ENCODE measurements at regions not wholly inside any gene's neighbourhood (a gene's known extent, or its start where the extent isn't known, plus 50 kb on each side); places are given as distances from the start of the nearest gene placed in this dataset.
A peak's percentile ranks its signal among the peaks of the same experiment; 100 is the strongest.
"Not testable (repeated sequence)": the region's sequence is repeated elsewhere in the genome, so short reads cannot be mapped to it uniquely, and the experiment has no call there.

GRCh38 chr13:87168390-87168789 is 502.8 kb upstream of the SLITRK5 start:
- no peak overlapping the region for H3K4me3 ChIP-seq (ENCODE audit: low read length in 3 of 3)
- no peaks in the 10 kb centered on the region for H3K27me3 ChIP-seq (ENCODE audit: control insufficient read depth, insufficient read depth, low read length)
- FAIRE-seq (no peak), DNase-seq (no peak)
- no peak for TF ChIP-seq CTCF (IDR thresholded peaks at IDR 0.05; ENCODE audit: borderline replicate concordance, extremely low read depth, insufficient read depth)
- no peak overlapping the region for H3K9ac ChIP-seq (ENCODE audit: low read length in 3 of 3)
- intact Hi-C loops (cut with DNase I): no loop called here
- H3K4me1 ChIP-seq (ENCODE audit: control insufficient read depth in 2 of 3, insufficient read depth in 2 of 3, low read depth in 1 of 3, low read length in 3 of 3): no peaks in the 10 kb centered on the region
- H3K36me3 ChIP-seq (ENCODE audit: control insufficient read depth in 2 of 3, insufficient read depth in 3 of 3, low read length in 3 of 3): no peaks in the 10 kb centered on the region
- no peak overlapping the region for H3K27ac ChIP-seq (ENCODE audit: low read depth in 2 of 2, low read length in 2 of 2)
- no peaks in the 10 kb centered on the region for H3K9me3 ChIP-seq (ENCODE audit: control insufficient read depth in 2 of 3, insufficient read depth in 1 of 3, low read length in 3 of 3)

- H3K9me3 ChIP-seq (ENCODE audit: control insufficient read depth in 2 of 3, insufficient read depth in 1 of 3, low read length in 3 of 3): no peaks in the 10 kb centered on the region
- no peak overlapping the region for H3K4me3 ChIP-seq (ENCODE audit: low read length in 3 of 3)
- no peaks in the 10 kb centered on the region for H3K4me1 ChIP-seq (ENCODE audit: control insufficient read depth in 2 of 3, insufficient read depth in 2 of 3, low read depth in 1 of 3, low read length in 3 of 3)
- intact Hi-C loops (cut with DNase I): no loop called here
- no peak overlapping the region for H3K27ac ChIP-seq (ENCODE audit: low read depth in 2 of 2, low read length in 2 of 2)
- FAIRE-seq (peak; percentile 58), DNase-seq (no peak)
- H3K9ac ChIP-seq (ENCODE audit: low read length in 3 of 3): no peak overlapping the region
- no peak for TF ChIP-seq CTCF (IDR thresholded peaks at IDR 0.05; ENCODE audit: borderline replicate concordance, extremely low read depth, insufficient read depth)
- H3K36me3 ChIP-seq (ENCODE audit: control insufficient read depth in 2 of 3, insufficient read depth in 3 of 3, low read length in 3 of 3): no peaks in the 10 kb centered on the region
- no peaks in the 10 kb centered on the region for H3K27me3 ChIP-seq (ENCODE audit: control insufficient read depth, insufficient read depth, low read length)
These were observed 501.8 kb upstream of the SLITRK5 start for GRCh38 chr13:87169337-87169736.

DNA sequence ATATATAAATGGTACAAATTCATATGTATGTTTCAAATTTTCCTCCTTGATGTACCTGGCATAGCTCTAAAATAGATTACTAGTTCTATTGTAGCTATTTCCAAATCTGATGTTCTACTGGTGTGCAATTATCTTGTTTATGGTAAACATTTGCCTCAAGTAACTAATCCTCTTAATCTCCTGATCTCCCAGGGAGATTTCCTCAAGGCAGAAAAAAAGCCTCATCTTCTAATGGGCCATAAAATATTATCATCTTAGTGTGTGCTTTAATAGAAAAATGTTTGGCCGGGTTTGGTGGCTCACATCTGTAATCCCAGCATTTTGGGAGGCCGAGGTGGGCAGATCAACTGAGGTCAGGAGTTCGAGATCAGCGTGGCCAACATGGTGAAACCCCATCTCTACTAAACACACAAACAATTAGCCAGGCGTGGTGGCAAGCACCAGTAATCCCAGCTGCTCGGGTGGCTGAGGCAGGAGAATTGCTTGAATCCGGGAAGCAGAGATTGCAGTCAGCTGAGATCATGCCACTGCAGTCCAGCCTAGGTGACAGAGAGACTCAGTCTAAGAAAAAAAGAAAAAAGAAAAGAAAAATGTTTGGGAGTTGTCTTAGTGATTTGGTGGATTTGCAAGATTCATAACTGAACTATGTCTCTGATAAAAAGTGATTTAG is 498.9 kb upstream of the SLITRK5 start:
- Histone ChIP-seq H3K4me3 (ENCODE audit: low read length in 3 of 3) (no peak overlapping the region), H3K27ac (ENCODE audit: low read depth in 2 of 2, low read length in 2 of 2) (no peak overlapping the region), H3K36me3 (ENCODE audit: control insufficient read depth in 2 of 3, insufficient read depth in 3 of 3, low read length in 3 of 3) (no peaks in the 10 kb centered on the region), H3K4me1 (ENCODE audit: control insufficient read depth in 2 of 3, insufficient read depth in 2 of 3, low read depth in 1 of 3, low read length in 3 of 3) (no peaks in the 10 kb centered on the region), H3K9me3 (ENCODE audit: control insufficient read depth in 2 of 3, insufficient read depth in 1 of 3, low read length in 3 of 3) (no peaks in the 10 kb centered on the region), H3K27me3 (ENCODE audit: control insufficient read depth, insufficient read depth, low read length) (no peaks in the 10 kb centered on the region), H3K9ac (ENCODE audit: low read length in 3 of 3) (no peak overlapping the region)
- DNase-seq (peak in 1 of 5 donors; percentile 14), FAIRE-seq (no peak)
- no peak for TF ChIP-seq CTCF (IDR thresholded peaks at IDR 0.05; ENCODE audit: borderline replicate concordance, extremely low read depth, insufficient read depth)
- intact Hi-C loops (cut with DNase I): no loop called here

- DNase-seq; H3K9me3 ChIP-seq (ENCODE audit: control insufficient read depth in 2 of 3, insufficient read depth in 1 of 3, low read length in 3 of 3); H3K27me3 ChIP-seq (ENCODE audit: control insufficient read depth, insufficient read depth, low read length); H3K4me1 ChIP-seq (ENCODE audit: control insufficient read depth in 2 of 3, insufficient read depth in 2 of 3, low read depth in 1 of 3, low read length in 3 of 3); H3K9ac ChIP-seq (ENCODE audit: low read length in 3 of 3); H3K36me3 ChIP-seq (ENCODE audit: control insufficient read depth in 2 of 3, insufficient read depth in 3 of 3, low read length in 3 of 3); intact Hi-C loops (cut with DNase I); H3K27ac ChIP-seq (ENCODE audit: low read depth in 2 of 2, low read length in 2 of 2); H3K4me3 ChIP-seq (ENCODE audit: low read length in 3 of 3); FAIRE-seq: not testable (repeated sequence)
These were observed 486.0 kb upstream of the SLITRK5 start for GRCh38 chr13:87185138-87185537.

GRCh38 chr13:87186647-87187046 is 484.5 kb upstream of the SLITRK5 start:
- H3K9ac ChIP-seq (ENCODE audit: low read length in 3 of 3); FAIRE-seq; H3K36me3 ChIP-seq (ENCODE audit: control insufficient read depth in 2 of 3, insufficient read depth in 3 of 3, low read length in 3 of 3); intact Hi-C loops (cut with DNase I); H3K4me3 ChIP-seq (ENCODE audit: low read length in 3 of 3); H3K4me1 ChIP-seq (ENCODE audit: control insufficient read depth in 2 of 3, insufficient read depth in 2 of 3, low read depth in 1 of 3, low read length in 3 of 3); H3K27me3 ChIP-seq (ENCODE audit: control insufficient read depth, insufficient read depth, low read length); DNase-seq; H3K27ac ChIP-seq (ENCODE audit: low read depth in 2 of 2, low read length in 2 of 2); H3K9me3 ChIP-seq (ENCODE audit: control insufficient read depth in 2 of 3, insufficient read depth in 1 of 3, low read length in 3 of 3): not testable (repeated sequence)

GRCh38 chr13:87191485-87191884 is 479.7 kb upstream of the SLITRK5 start:
- H3K9ac ChIP-seq (ENCODE audit: low read length in 3 of 3); H3K9me3 ChIP-seq (ENCODE audit: control insufficient read depth in 2 of 3, insufficient read depth in 1 of 3, low read length in 3 of 3); H3K4me3 ChIP-seq (ENCODE audit: low read length in 3 of 3); FAIRE-seq; H3K4me1 ChIP-seq (ENCODE audit: control insufficient read depth in 2 of 3, insufficient read depth in 2 of 3, low read depth in 1 of 3, low read length in 3 of 3); DNase-seq; H3K36me3 ChIP-seq (ENCODE audit: control insufficient read depth in 2 of 3, insufficient read depth in 3 of 3, low read length in 3 of 3); intact Hi-C loops (cut with DNase I); H3K27ac ChIP-seq (ENCODE audit: low read depth in 2 of 2, low read length in 2 of 2); H3K27me3 ChIP-seq (ENCODE audit: control insufficient read depth, insufficient read depth, low read length): not testable (repeated sequence)

Measured in kidney (tissue), 13 donors.